K562 (cell line): ENCODE measurements at regions not wholly inside any gene's neighbourhood (a gene's known extent, or its start where the extent isn't known, plus 50 kb on each side); places are given as distances from the start of the nearest gene placed in this dataset.

Experiments used
- EGR1 ChIP-seq: fragments of 450-650 bp; conservative IDR thresholded peaks from 2 replicates; pipeline ENCODE4 v1.6.1; 2017; ENCODE audit warnings: mild to moderate bottlenecking
- PRPF4 ChIP-seq: fragments of 200-400 bp; formaldehyde crosslinking; IDR thresholded peaks from one replicate; pipeline ENCODE4 v1.6.1; 2017; ENCODE audit warnings: low read length, low read depth, mild to moderate bottlenecking; ENCODE audit not compliant: insufficient read depth, poor library complexity, severe bottlenecking
- TAF7 ChIP-seq: fragments of 450-650 bp; IDR thresholded peaks from 2 replicates; pipeline ENCODE4 v1.6.1; 2016; ENCODE audit warnings: missing genetic modification characterization, missing compliant biosample characterization
- ZNF224 ChIP-seq: sonication (generic); formaldehyde crosslinking; IDR thresholded peaks from 2 replicates; pipeline ENCODE4 v1.8.0; 2022; ENCODE audit warnings: mild to moderate bottlenecking, missing genetic modification reagents

GRCh38 chr20:41800040-41800439 lies 181.9 kb upstream of the CHD6 start:
- TF ChIP-seq EGR1, result no peak
- no peak for TF ChIP-seq ZNF224 (CRISPR knock-in tag)
- TF ChIP-seq TAF7, result no peak
- no peak for TF ChIP-seq PRPF4
